ENCODE measurements at regions not wholly inside any gene's neighbourhood (a gene's known extent, or its start where the extent isn't known, plus 50 kb on each side); places are given as distances from the start of the nearest gene placed in this dataset.

- in situ Hi-C loops (cut with HindIII; ENCODE audit: low pct_unique_long_range_greater_than_20kb, low sequenced_read_pairs), result no loop called here
- no peak for DNase-seq (ENCODE audit: low read depth in 1 of 2, low spot score in 1 of 2)
- no peak for TF ChIP-seq JUND (IDR thresholded peaks at IDR 0.05; ENCODE audit: low read depth)
These were observed 201.4 kb upstream of the SOX4 start for GRCh38 chr6:21392177-21392576.

GRCh38 chr6:21393441-21394165 lies 199.9 kb upstream of the SOX4 start:
- no peak for DNase-seq (ENCODE audit: low read depth in 1 of 2, low spot score in 1 of 2)
- no peak for TF ChIP-seq JUND (IDR thresholded peaks at IDR 0.05; ENCODE audit: low read depth)
- in situ Hi-C loops (cut with HindIII; ENCODE audit: low pct_unique_long_range_greater_than_20kb, low sequenced_read_pairs), result no loop called here

DNA sequence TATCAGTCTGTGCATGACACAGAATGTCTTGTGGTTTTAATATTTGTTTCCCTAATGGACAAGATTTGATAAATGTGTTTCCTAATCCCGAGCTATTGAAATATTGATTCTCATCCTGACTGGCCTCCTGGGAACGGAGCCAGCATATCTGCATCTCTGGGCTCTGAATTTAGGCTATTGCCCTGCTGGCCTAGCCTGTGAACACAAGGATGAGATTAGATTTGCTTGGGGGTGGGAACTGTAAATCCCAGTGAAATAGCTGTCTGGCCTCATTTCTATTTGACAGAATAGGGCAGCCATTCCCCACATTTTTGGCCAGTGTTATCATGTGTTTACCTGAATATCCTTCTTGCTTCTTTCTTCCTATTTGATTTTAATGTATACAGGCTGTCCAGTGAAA lies 198.4 kb upstream of the SOX4 start:
- no peak for TF ChIP-seq JUND (IDR thresholded peaks at IDR 0.05; ENCODE audit: low read depth)
- in situ Hi-C loops (cut with HindIII; ENCODE audit: low pct_unique_long_range_greater_than_20kb, low sequenced_read_pairs), result no loop called here
- DNase-seq (ENCODE audit: low read depth in 1 of 2, low spot score in 1 of 2), result peak in 1 of 2 experiments; percentile 16

DNA sequence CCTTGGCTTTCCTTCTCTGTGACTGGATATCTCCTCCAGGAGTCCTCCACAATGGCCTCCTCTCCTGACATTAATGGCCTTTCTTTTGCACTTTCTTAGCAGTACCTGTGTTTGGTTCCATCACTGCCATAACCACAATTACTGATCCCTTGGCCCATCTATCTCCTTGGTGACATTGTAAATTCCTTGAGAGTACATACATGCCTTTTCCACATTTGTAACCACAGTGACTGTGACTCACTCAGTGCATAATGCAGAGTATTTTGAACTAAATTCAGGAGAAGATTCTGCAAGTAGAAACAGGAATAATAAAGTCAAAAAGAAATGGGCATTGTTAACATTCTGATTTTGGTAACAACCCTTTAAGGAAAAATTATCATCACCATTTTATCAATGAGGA lies 197.2 kb upstream of the SOX4 start:
- in situ Hi-C loops (cut with HindIII; ENCODE audit: low pct_unique_long_range_greater_than_20kb, low sequenced_read_pairs), result no loop called here
- no peak for DNase-seq (ENCODE audit: low read depth in 1 of 2, low spot score in 1 of 2)
- TF ChIP-seq JUND (IDR thresholded peaks at IDR 0.05; ENCODE audit: low read depth), result no peak

DNA sequence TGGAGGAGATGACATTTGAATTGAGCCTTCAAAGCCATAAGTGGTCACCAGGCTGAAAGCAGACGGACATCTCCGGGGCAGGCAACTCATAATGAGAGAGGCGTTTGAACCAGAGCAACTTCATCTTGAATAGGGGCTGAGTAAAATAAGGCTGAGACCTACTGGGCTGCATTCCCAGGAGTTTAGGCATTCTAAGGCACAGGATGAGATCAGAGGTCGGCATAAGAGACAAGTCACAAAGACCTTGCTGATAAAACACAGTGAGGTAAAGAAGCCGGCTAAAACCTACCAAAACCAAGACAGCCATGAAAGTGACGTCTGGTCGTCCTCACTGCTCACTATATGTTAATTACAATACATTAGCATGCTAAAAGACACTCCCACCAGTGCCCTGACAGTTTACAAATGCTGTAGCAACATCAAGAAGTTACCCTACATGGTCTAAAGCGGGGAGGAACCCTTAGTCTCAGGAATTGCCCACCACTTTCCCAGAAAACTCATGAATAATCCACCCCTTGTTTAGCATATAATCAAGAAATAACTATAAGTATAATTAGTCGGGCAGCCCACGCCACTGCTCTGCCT lies 194.7 kb upstream of the SOX4 start:
- in situ Hi-C loops (cut with HindIII; ENCODE audit: low pct_unique_long_range_greater_than_20kb, low sequenced_read_pairs), result no loop called here
- DNase-seq (ENCODE audit: low read depth in 1 of 2, low spot score in 1 of 2), result no peak

DNA sequence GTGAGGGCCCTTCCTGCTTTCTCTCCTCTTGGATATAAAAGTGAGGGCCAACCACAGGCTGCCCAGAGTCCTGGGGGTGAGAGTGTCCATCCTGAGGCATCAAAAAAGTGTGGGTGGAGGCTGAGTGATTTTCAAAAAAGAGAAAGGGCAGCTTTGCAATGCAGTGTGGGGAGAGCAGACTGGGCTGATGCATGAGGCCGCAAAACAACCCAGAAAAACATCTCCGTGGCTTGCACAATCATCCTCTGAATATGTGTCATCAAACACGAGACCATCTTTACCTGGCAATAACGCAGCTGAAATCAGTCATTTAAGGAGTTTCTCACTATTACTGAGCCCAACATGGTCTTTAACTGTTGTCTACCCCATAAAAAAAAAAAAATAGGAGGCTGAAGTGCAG lies 191.2 kb upstream of the SOX4 start:
- in situ Hi-C loops (cut with HindIII; ENCODE audit: low pct_unique_long_range_greater_than_20kb, low sequenced_read_pairs), result no loop called here

More for the DNA sequence above, 194.7 kb upstream of the SOX4 start:
- TF ChIP-seq JUND (IDR thresholded peaks at IDR 0.05; ENCODE audit: low read depth), result no peak

DNA sequence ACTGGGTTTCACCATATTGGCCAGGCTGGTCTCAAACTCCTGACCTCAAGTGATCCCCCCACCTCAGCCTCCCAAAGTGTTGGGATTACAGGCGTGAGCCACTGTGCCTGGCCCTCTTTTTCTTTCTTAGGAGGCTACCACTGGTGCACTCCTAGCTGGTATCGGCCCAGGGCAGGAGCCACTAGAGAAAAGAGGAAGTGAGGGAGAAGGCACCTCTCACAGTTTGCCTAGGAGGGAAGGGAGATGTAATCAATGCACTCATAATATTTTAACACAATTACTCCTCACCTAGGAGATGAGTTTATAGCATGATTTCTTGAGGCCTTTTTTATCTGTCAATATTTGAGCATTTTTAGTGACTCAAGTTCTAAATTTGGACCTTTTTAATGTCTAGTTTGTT lies 189.0 kb upstream of the SOX4 start:
- no peak for DNase-seq (ENCODE audit: low read depth in 1 of 2, low spot score in 1 of 2)
- in situ Hi-C loops (cut with HindIII; ENCODE audit: low pct_unique_long_range_greater_than_20kb, low sequenced_read_pairs), result no loop called here

More for the DNA sequence above, 191.2 kb upstream of the SOX4 start:
- TF ChIP-seq JUND (IDR thresholded peaks at IDR 0.05; ENCODE audit: low read depth), result no peak
- no peak for DNase-seq (ENCODE audit: low read depth in 1 of 2, low spot score in 1 of 2)

DNA sequence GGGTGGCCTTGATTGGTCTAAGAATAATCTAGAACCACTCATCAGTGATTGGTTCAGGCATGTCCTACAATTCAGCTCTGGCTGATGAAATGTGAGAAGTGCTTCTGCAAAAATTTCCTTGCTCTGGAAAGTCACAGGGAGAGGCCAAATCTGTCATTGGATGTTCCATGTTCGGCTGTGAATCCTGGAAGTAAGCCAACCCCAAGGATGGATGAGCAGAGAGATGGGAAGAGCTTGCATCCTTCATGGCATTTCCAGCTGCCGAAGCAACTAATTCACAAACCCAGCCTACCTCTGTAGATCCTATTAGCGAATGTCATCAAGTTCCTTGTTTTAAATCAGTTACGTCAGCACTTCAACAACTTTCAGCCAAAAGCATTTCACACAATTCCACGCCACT lies 187.2 kb upstream of the SOX4 start:
- no peak for DNase-seq (ENCODE audit: low read depth in 1 of 2, low spot score in 1 of 2)
- in situ Hi-C loops (cut with HindIII; ENCODE audit: low pct_unique_long_range_greater_than_20kb, low sequenced_read_pairs), result no loop called here
- no peak for TF ChIP-seq JUND (IDR thresholded peaks at IDR 0.05; ENCODE audit: low read depth)

More for the DNA sequence above, 189.0 kb upstream of the SOX4 start:
- no peak for TF ChIP-seq JUND (IDR thresholded peaks at IDR 0.05; ENCODE audit: low read depth)

DNA sequence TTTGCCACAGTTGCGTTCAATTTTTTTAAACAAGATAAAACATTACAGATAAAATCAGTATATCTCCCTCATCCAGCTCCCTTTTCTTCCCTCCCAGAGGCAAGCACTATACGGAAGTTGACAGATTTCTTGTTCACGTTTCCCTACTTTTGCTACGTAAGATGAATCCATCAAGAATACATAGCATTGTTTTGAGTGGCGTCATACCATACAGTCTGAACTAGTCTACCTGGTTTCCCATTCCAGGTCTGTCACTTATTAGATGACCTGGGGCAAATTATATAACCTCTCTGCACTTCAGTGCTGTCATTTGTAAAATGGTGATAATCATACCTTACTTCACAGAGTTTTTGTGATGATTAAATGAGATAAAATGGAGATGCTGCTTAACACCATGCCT lies 184.3 kb upstream of the SOX4 start:
- no peak for DNase-seq (ENCODE audit: low read depth in 1 of 2, low spot score in 1 of 2)
- no peak for TF ChIP-seq JUND (IDR thresholded peaks at IDR 0.05; ENCODE audit: low read depth)
- in situ Hi-C loops (cut with HindIII; ENCODE audit: low pct_unique_long_range_greater_than_20kb, low sequenced_read_pairs), result no loop called here

DNA sequence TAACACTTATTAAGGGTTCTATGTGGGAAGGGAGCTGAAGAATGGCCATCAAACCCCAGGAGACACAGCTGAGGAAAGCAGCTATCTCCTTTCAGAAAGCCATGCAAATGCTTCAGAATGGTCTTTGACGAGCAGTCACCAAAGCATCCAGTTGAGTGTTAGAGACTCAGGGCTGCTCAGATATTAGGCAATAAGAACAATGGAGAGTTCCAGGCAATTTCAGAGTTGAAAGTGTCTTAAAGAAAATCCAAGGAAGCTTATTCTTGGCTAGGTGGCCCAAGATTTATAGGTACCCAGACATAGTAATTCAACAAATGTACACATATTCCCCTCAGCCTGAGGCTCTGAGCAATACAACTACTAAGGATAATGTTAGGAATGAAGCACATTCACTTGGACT lies 180.1 kb upstream of the SOX4 start:
- TF ChIP-seq JUND (IDR thresholded peaks at IDR 0.05; ENCODE audit: low read depth), result no peak
- no peak for DNase-seq (ENCODE audit: low read depth in 1 of 2, low spot score in 1 of 2)
- in situ Hi-C loops (cut with HindIII; ENCODE audit: low pct_unique_long_range_greater_than_20kb, low sequenced_read_pairs), result no loop called here

DNA sequence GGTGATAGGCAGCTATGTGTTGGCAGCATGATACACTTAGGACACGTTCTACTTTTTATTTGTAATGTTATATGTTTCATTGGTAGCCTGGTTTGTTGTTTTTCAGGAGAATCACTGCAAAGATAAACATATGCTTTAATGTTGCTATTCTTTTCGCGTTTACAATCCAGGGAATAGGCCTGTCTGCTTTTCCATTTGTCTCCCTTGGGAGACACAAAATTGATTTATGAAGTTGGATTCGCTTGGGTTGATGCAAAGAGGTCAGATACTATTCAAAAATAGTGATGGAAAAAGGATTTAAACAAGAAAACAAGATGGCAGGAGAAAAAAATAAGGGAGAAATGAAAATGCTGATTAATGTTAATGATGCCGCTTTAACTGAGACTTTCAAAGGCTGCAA lies 179.5 kb upstream of the SOX4 start:
- in situ Hi-C loops (cut with HindIII; ENCODE audit: low pct_unique_long_range_greater_than_20kb, low sequenced_read_pairs), result no loop called here
- TF ChIP-seq JUND (IDR thresholded peaks at IDR 0.05; ENCODE audit: low read depth), result no peak
- DNase-seq (ENCODE audit: low read depth in 1 of 2, low spot score in 1 of 2), result no peak

- in situ Hi-C loops (cut with HindIII; ENCODE audit: low pct_unique_long_range_greater_than_20kb, low sequenced_read_pairs), result no loop called here
- TF ChIP-seq JUND (IDR thresholded peaks at IDR 0.05; ENCODE audit: low read depth), result no peak
- DNase-seq (ENCODE audit: low read depth in 1 of 2, low spot score in 1 of 2), result no peak
These were observed 173.2 kb upstream of the SOX4 start for GRCh38 chr6:21420146-21420878.

DNA sequence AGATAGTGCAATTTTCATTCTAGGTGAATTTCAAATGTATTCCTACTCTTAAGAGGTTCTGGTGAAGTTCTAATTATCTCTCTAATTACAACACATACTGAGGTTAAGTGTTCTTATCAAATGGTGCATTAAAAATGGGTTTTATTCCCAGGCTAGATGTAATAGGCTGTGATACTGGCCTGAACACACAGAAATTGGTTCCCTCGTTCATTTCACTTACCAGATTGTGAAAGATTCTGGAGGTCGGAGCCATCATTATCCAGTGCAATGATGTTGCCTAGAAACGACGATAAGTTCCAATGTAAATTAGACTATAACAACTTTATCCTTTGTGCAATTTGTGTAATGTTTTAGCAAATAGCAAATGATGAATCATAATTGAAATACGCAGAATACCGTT lies 172.6 kb upstream of the SOX4 start:
- TF ChIP-seq JUND (IDR thresholded peaks at IDR 0.05; ENCODE audit: low read depth), result no peak
- in situ Hi-C loops (cut with HindIII; ENCODE audit: low pct_unique_long_range_greater_than_20kb, low sequenced_read_pairs), result no loop called here

More for the DNA sequence above, 172.6 kb upstream of the SOX4 start:
- no peak for DNase-seq (ENCODE audit: low read depth in 1 of 2, low spot score in 1 of 2)
